DMS53 (cell line): ENCODE measurements at regions not wholly inside any gene's neighbourhood (a gene's known extent, or its start where the extent isn't known, plus 50 kb on each side); places are given as distances from the start of the nearest gene placed in this dataset.

Source experiments
- DNase-seq: peaks from one replicate; lab custom pipeline; 2025; lab: John Stamatoyannopoulos, UW

DNA sequence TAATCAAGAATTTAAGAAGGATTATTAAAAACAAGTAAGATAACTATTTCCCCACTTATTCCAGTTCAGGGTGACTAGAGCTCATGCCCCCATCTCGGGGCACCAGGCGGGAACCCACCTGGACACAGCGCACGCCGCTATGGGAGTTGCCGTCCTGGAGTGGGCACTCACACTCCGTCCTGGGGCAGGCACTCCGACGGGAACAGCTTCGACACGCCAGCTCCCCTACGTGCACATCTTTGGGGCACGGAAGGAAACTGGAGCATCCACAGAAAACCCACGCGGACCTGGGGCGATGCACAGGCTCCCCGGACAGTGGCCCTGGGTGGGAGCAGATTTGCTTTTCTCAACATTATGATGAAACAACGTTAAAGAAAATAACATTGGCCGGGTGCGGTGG is 52.0 kb upstream of the GATA5 start:
- no peak for DNase-seq

DNA sequence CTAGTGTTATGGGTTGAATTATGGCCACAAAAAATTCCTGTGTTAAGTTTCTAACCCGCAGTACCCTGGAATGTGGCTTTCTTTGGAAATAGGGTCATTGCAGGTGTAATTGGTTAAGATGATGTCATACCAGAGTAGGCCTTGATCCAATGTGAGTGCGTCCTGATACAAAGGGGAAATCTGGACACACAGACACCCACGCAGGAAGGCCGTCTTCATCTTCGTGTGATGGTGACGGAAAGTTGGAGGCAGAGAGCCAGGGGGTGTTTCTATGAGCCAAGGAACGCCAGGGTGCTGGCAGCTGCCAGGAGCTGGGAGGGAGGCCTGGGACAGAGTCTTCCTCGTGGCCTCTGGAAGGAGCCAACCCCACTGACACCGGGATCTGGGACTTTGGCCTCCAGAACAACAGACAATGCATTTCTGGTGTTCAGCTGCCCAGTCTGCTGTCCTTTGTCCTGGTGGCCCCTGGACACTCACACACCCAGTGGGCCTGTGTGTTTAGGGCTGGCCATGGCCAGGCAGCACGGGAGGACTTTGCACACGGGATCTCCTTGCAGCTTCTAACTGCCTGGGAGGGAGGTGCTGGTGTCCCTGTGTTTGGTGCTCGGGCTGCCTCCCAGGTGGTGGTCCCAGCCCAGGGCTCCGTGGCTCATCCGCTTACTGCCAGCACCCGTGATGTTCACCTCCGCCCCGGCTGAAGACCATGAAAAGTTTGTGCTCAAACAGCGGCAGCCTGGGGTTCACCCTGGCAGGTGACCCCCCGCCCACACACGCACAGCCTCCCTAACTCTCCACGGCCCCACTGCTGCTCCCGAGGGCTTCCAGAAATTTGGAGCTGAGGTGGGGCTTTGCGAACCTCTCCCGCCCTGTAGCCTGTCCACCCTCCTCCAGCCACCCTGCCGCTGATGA is 53.4 kb upstream of the GATA5 start:
- DNase-seq: no peak

DNA sequence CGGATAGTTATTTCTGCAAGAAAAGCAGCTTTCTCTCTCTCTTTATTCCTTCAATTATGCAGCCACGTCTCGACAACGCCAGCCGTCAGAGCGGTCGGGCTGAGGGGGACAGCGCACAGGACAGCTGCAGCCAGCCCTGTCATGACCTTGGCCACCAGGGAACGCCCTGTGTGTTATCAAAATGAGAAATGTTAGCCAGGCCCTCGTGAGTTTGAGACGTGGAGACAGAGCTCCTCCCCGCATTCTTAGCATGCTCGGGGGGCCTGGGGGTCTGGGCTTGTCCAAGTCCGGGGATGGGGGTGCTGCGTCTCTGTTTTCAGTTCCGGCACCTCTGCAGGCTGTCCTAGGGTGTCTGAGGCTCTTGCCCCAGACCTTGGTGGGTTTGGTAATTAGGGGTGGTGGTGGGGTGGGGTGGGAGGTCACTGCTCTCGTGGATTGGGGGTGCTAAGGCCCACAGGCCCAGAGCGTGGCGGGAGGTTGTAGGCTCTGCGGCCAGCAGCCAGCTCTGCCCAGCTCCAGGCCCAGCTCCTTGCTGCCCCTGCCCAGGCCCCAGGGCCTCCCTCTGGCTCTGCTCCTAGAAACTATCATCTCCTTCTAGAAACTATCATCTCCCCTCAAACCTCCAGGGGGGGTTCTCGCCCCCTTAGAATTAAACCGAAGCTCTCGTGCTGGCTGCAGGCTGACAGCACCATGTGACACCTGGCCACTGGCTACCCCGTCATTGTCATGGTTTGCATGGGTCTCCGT is 54.3 kb upstream of the GATA5 start:
- DNase-seq: no peak

DNA sequence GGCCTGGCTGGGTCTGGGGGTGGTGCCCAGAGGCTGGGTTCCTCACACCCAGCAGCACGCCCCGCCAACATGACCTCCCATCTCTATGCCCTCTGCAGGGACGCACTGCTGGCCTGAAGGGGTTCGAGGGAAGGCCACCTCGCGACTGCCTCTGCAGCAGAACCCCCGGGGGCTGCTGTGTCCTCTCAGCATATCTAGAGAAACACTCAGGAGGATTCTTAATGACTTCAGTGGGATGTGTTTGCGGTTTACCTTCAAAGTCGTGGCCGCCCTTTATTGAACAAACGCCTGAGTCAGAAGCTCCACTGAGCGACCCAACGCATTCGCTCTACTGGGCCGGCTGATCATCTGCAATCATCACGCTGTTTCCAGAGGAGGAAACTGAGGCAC is 54.8 kb upstream of the GATA5 start:
- DNase-seq: no peak

DNA sequence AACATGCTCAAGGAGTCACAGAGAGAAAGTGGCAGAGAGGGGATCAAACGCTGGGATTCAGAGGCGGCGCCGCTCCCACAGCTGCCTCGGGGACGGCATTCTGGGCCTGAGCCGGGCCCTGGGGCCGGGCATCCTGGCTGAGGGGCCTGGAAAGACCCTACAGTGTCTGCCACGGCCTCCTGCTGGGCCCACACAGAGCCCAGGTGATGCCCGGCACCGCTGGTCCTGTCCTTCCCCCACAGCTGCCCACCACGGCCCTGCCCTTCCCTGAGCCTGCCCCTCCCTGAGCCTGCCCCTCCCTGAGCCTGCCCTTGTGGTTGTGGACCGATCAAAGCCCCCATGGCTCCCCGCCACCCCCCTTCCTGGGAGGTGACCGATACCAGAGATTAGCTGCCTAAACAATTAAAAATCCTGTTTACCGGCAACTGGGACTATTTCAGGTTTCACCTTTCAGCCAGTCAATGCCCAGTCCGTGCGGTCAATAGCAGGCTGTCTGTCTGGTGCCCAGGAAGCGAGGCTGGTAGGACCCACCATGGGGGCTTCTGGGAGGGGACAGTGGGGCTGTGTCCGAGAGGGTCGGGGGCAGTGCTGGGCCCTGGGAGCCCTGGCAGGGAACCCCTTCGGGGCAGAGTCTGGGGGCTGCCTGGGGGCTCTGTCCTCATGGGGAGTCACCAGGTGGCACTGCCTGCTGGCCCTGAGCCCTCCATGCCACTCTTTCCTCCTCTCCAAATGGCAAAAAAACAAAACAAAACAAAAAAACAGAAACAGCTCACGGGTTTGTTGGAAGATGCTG is 55.4 kb upstream of the GATA5 start:
- DNase-seq: no peak

DNA sequence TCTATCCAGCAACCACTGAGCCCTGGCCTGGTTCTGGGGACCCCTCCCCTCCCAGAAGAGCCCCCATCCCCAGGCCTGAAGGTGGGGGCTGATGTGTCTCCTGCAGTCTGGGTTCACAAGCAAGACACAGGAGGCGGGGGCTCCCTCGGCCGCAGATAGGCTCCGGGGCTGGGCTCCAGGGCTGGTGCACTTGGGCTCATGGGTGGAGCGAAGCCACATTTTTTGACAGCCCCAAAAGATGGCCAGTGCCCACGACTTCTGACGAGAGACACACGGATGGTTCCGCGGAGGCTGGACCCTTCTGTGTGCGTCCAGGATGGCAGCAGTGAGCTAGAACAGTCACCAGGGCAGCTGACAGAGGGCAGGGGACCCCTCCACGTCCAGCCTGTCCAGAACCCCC is 57.1 kb upstream of the GATA5 start:
- DNase-seq: no peak

DNA sequence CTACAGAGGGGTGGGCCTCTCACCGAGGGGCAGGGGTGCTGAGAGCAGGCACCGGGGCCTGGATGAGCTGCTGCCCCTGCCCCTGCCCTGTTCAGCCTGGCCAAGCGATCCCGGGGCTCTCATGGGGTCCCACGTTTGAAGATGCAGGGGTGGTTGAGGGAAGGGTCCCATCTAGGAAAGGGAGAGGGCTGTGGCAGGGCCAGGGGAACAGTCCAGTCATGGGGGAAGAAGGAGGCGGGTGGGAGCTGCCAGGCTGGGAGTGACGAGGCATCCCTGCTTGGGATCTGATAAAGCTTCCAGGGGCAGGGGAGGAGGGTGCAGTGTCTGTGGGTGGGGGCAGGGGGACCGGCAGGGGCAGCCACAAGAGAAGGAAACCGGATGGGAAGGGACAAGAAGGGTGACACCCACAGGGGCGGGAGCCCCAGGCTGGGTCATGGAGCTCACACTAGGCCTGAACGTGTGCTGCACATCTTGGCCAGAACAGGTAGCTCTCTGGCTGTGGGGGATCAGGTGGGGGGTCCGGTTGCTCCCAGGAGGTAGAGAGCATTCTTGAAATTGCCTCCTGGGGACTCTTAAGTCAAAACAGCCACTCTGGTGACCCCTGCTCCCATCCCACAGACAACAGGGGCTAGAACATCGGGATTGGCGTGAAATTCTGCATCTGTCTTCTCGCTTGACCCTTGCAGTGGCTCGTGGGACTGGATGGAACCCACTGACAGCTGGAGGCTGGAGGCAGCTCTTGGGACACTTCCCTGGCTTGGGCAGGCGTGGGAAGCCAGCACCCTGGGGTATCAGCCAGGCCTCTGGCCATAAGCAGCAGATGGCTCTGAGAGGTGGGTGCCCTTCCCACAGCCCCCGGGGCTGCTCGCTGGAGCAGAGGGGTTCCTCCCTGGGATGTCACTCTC is 58.0 kb upstream of the GATA5 start:
- DNase-seq: no peak

DNA sequence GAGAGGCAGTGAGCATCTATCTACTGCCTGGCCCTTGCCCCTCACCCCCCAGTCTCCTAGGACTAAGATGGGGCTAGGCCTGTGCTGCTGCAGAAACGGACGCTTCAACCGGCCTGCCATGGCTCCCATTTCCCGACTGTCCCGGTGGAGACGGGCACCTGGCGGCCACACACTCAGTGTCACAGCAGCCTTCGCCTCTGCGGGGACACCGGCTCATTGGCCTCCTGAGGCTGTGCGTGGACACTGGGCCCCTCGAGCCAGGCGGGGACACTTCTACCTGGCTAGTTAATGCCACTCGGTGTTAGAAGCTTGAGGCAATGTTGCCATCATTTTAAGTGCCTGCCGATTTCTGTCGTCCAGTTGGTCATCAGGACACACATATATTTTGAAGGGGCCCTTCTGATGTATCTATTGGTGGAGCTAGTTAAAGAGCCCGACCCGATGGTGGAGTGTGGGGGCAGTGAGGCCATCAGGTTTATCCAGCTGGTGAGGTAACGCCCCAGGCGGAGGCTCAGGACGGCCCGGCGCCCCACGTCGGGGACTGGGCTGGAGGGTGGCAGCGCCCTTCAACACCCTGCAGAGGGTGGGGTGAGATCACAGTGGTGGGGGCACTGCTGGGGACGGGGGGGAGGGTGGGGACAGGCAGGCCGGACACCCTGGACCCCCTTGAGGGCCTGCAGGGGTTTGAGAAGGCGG is 58.9 kb upstream of the GATA5 start:
- DNase-seq: no peak

DNA sequence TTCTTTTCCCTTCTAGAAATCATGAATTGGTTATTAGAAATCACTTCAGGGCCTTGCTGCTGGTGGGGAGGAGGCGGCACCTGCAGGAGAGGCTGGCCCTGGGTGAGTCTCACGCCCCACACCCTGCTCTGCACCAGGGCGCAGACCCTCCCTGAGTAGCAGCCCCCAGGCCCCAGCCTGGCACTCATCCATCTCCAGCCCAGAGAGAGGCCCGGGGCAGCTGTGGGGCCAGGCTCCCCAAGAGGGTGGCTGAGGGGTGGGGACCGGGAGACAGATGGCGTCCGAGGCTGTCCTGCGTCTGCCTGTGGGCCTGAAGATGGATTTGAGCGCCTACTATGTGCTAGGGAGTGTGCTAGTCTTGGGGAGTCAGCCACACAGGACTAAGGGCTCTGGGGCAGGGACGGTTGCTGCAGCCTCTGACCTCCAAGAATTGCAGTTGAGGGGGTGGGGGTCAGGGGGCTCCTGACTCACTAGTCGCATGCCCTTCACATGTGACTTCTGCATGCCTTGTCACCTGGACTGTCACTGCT is 59.6 kb upstream of the GATA5 start:
- no peak for DNase-seq

DNA sequence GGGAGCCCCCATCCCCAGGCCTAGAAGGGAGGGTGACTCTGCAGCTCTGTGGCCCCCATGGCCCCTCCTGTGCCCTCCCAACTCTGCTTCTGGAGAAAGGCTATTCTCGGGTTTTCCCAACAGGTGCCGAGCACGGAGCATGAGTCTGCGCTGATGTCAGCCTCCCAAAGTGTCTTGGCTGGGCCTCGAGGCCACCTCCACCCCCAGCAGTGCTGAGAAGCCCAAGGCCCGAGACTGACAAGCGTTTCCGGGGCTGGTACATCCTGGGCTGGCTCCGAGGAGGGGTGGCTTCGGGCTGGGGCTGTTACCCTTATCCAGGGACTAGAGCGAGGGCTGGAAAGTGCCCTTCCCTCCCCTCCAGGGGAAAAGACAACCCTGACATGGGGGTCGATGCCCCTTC is 60.2 kb upstream of the GATA5 start:
- DNase-seq: no peak

DNA sequence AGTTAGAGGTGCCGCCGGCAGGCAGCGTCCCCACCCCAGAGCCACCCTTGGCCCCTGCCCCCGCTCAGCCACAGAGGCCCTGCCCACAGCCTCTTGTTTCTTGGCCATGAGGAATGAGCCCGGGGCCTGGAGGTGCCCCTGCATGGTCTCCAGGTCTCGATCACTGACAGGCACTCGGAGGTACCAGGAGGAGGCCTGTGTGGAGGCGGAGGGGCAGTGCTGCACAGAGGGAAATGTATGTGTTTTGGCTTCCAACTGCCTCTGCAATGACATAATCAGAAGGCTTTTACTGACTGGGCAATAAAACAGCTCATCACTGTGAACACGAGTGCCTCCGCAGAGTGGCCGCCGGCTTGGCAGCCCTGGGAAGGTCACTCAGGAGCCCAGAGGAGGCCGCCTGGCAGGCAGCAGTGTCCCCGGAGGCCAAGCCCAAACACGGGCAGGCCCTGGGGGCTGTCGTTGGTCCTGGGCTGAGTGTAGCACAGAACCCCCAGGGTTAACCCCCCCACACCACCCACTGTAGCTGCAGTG is 61.1 kb upstream of the GATA5 start:
- no peak for DNase-seq

DNA sequence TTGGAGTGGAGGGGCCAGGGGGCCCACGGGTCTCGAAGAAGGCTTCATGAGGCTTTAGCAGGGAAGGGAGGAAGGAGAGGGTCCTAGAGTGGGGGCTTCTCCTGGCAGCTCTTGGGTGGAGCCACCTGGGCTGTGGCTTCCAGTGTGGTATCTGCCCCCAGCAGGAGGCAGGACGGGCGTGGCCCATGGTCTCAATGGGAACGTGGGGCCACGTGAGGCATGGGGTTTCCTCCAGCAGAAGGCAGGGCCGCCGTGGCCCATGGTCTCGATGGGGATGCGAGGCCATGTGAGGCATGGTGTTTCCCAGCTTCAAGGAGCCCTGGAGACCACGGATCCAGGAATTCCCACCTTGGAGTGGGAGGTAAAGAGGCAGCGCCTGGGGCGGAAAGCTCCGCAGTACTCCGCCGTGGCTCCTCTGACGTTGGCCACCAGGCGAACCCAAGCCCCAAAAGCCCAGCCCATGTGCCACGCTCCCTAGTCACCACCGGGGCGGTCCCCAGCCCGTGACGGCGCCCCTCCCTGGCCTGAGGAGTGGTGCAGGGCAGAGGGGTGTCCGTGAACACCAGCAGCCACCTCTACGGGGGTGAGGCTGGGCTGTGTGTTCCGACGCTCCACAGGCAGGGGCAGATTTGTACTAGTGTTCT is 62.0 kb upstream of the GATA5 start:
- no peak for DNase-seq

DNA sequence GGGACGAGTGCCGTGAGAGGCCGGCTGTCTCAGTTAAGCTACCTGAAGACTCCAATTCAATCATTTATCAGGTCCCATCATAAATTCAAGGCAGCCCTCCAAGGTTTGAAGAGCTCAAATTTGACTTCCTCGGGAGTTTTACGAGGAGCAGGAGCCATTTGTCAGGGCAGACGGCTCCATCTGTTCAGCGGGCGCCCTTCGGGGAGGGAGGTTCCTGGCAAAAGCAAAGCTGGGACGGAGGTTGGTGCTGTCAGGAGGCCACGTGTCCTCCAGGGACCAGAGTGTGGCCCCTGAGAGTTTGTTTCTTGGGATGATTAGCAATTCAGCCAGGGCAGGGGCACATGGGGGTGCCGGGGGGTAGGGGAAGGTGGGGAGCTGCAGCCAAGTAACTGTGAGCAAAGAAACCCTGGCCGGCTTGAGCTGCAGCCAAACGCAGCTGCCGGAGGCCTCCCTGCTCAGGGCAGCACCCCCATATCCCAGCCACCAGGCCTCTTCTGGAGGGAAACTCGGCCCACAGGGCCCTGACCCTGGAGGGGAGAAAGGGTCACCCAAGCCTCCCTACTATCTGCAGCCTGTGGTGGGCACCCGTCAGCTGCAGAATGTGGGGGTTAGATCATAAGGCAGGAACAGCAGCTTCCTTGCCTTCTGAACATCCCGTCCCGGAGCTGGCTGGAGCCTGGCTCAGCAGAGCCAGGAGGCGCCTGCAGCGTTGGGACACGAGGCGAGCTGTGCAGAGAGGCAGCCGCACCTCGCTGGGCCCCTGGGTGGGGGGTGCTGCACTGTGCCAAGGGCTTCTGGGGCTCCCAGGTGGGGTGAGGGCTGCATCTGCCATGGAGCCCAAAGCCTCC is 63.6 kb upstream of the GATA5 start:
- no peak for DNase-seq

DNA sequence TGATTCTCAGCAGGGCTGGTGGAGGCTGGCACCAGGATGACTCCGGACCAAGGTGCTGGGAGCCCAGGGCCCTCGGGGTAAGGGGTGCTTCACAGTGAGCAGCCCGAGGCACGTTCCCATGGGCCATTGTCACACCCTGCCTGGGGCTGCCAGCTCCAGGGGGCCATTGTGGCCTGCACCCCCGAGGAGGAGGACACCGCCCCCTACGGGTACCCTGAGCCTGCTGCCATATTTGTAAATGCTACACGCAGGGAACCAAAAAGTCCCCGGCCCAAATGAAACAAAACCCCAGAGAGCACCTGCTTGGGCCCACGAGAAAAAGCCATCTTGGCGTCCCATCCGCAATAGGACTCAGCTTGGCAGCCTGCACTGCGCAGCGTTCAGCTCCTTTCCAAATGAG is 64.7 kb upstream of the GATA5 start:
- DNase-seq: no peak

DNA sequence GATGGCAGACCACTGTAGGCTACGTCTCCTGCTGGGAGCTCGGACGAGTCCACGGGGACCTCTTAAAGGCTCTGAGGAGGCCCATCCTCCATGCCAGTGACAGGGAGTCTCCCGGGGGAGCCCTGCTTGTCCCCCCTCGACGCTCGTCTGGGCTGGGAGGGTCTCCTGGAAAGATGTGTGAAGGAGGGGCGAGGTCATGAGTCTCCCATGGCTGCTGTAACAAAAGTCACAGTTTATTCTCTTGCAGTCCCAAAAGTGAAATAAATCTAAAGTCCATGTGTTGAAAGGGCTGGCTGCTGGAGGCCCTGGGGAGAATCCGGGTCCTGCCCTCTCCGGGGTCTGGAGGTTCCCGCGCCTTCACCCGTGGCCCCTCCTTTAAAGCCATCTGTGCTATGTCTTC is 67.1 kb upstream of the GATA5 start:
- no peak for DNase-seq

DNA sequence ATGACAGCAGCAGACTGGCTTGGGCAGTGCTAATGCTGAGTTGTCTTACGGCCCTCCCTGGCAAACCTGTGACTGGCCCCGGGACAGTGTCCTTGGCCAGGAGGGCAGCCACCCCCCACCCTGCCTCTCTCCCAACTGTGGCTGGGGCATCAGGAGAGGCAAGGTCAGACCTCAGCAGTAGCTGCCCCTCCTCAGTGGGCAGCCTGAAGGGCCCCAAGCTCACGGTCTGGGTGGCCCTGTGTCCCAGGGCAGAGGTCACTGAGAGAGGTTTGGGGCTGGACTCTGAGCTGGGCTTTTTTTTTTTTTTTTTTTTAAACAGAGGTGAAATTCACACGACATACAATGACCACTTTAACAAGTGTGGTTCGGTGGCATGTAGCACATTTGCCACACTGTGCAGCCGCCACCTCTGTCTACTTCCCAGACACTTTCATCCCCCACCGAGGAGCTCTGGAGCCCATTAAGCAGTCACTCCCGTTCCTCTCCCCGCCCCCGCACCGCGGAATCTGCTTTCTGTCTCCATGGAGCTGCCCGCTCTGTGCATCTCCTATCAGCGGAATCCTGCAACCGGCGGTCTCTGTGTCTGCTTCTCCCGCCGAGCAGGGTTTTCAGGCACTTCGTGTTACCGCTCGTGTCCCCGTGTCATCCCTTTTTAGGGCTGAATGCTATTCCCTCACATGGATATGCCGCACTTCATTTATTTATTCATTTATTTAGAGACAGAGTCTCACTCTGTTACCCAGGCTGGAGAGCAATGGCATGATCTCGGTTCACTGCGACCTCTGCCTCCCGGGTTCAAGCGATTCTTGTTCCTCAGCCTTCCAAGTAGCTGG is 67.9 kb upstream of the GATA5 start:
- DNase-seq: no peak

DNA sequence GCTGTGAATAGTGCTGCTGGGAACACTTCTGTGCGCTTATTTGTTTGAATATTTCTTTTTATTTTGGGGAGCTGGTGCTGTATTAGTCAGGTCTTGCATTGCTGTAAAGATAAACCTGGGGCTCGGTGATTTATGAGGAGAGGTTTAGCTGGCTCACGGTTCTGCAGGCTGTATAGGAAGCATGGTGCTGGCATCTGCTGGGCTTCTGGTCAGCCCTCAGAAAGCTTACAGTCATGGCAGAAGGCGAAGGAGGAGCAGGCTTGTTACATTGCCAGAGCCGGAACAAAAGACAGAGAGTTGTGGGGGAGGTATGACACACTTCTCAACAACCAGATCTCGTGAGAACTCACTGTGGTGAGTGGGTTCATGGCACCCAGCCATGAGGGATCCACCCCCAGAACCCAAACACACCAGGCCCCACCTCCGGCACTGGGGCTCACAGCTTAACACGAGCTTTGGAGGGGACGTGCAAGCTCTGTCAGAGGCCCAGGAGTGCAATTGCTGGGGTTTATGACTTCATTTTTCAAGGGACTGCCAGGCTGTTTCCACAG is 68.8 kb upstream of the GATA5 start:
- DNase-seq: no peak

DNA sequence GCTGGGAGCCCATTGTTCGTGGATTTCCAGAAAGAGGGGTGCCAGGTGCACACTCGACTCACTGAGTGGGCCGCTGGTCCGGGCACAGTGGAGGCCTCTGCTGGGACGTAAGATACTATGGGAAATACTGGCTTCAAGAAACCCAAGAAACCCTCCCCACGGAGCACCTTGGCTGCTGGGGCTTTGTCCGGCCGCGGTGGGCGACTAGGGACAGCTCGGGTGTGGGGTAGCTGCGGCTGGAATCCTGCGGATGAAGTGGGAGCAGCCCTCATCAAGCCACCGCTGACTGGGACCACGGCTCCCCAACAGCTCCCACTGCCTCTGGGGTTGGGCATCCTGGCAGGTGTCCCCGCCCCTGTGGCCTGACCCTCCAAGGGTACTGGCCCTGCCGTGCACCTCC is 69.5 kb upstream of the GATA5 start:
- DNase-seq: no peak
